ENCODE measurements at regions not wholly inside any gene's neighbourhood (a gene's known extent, or its start where the extent isn't known, plus 50 kb on each side); places are given as distances from the start of the nearest gene placed in this dataset.

- no peak for TF ChIP-seq POLR2A (IDR thresholded peaks at IDR 0.05)
- no peak for TF ChIP-seq CTCF (IDR thresholded peaks at IDR 0.05)
Measured at GRCh38 chr17:64773836-64774761, 112.0 kb upstream of the SMURF2 start.

All from testis (tissue), 2 donors.